GM12878 (cell line): ENCODE measurements at regions not wholly inside any gene's neighbourhood (a gene's known extent, or its start where the extent isn't known, plus 50 kb on each side); places are given as distances from the start of the nearest gene placed in this dataset.

Experiments used
- ATAC-seq: fragments of 200-7000 bp; cut with Tn5 transposase; 3 replicates; pipeline ENCODE4 v1.9.1; 2020; ENCODE audit warnings: mild to moderate bottlenecking, moderate library complexity
- BruUV-seq: library from RNA; stranded (reverse); fragments of 400-500 nt; replicated peaks from 2 replicates; lab custom pipeline; 2021; lab: Mats Ljungman, UMichigan
- CTCF ChIA-PET: fragments of 300-600 bp; sonication (Branson Sonifier 250); formaldehyde crosslinking; extraction: SDS; loops from one replicate; lab custom pipeline; 2021; ENCODE audit warnings: inconsistent platforms; lab: Yijun Ruan, JAX
- POLR2A ChIA-PET: fragments of 350-600 bp; formaldehyde crosslinking; extraction: SDS; loops from one replicate; lab custom pipeline; 2021; ENCODE audit warnings: inconsistent platforms; lab: Charles Lee
- RAD21 ChIA-PET: fragments of 300-600 bp; sonication (Branson Sonifier 250); formaldehyde crosslinking; loops from one replicate; lab custom pipeline; 2023; ENCODE audit warnings: antibody characterized with exemption; ENCODE audit not compliant: unreplicated experiment; lab: Charles Lee
- SMC1A ChIA-PET: fragments of 300-600 bp; sonication (Branson Sonifier 250); formaldehyde crosslinking; loops from one replicate; lab custom pipeline; 2023; ENCODE audit not compliant: unreplicated experiment, uncharacterized antibody; lab: Charles Lee
- DNase-seq: peaks from one replicate; pipeline ENCODE4 v3.0.0-alpha.2; 2011; ENCODE audit warnings: low read depth, low spot score
- FAIRE-seq: peaks from 3 replicates; lab custom pipeline; 2011; peaks lifted over from hg19 to GRCh38; lab: Jason Lieb, UNC
- H2AFZ ChIP-seq: 2 replicates; pipeline ENCODE4 v1.6.0; 2011; ENCODE audit warnings: low read depth, low read length, control low read depth; ENCODE audit not compliant: control insufficient read depth
- H3K27ac ChIP-seq: 2 replicates; pipeline ENCODE4 v1.5.1; 2011; ENCODE audit warnings: control low read depth; ENCODE audit not compliant: control insufficient read depth, insufficient read depth
- H3K27me3 ChIP-seq, 2 experiments: replicated peaks in 1 of 2; 2 replicates each; pipeline versions ENCODE4 v1.6.0 to v1.6.1; 2011; ENCODE audit warnings: low read length in 1 of 2; ENCODE audit not compliant: control insufficient read depth in 2 of 2, insufficient read depth in 2 of 2
- H3K36me3 ChIP-seq, 2 experiments: 2 replicates each; pipeline ENCODE4 v1.5.1; 2011; ENCODE audit warnings: low read length in 1 of 2; ENCODE audit not compliant: control insufficient read depth in 2 of 2, insufficient read depth in 2 of 2
- H3K4me1 ChIP-seq: 2 replicates; pipeline ENCODE4 v1.6.1; 2011; ENCODE audit warnings: mild to moderate bottlenecking, low read length, moderate library complexity, mixed read lengths; ENCODE audit not compliant: control insufficient read depth, insufficient read depth
- H3K4me2 ChIP-seq: 2 replicates; pipeline ENCODE4 v1.6.0; 2011; ENCODE audit warnings: control low read depth; ENCODE audit not compliant: control insufficient read depth, insufficient read depth
- H3K4me3 ChIP-seq: fragments of 200-600 bp; sonication (generic); 2 replicates; pipeline ENCODE4 v1.5.1; 2016
- H3K79me2 ChIP-seq: 2 replicates; pipeline ENCODE4 v1.6.0; 2011; ENCODE audit warnings: low read length; ENCODE audit not compliant: control insufficient read depth, insufficient read depth
- H3K9ac ChIP-seq: 2 replicates; pipeline ENCODE4 v1.8.0; 2011; ENCODE audit warnings: low read length, control low read depth, mixed read lengths; ENCODE audit not compliant: control insufficient read depth, insufficient read depth
- H3K9me3 ChIP-seq: replicated peaks from 3 replicates; pipeline ENCODE4 v1.5.1; 2011; ENCODE audit warnings: mild to moderate bottlenecking, low read length; ENCODE audit not compliant: control insufficient read depth, insufficient read depth
- H4K20me1 ChIP-seq: 2 replicates; pipeline ENCODE4 v1.6.0; 2011; ENCODE audit not compliant: control insufficient read depth, insufficient read depth
- CREM ChIP-seq: IDR thresholded peaks from 2 replicates; pipeline ENCODE4 v1.6.1; 2014; ENCODE audit warnings: antibody characterized with exemption, low read depth
- ETV6 ChIP-seq, 2 experiments: fragments of 450-650 bp in 1 of 2; IDR thresholded peaks in 1 of 2; conservative IDR thresholded peaks in 1 of 2; 2 replicates each; pipeline ENCODE4 v1.6.1; 2014; ENCODE audit warnings: antibody characterized with exemption in 1 of 2, borderline replicate concordance in 1 of 2, low read depth in 1 of 2, mild to moderate bottlenecking in 1 of 2, moderate library complexity in 1 of 2
- IKZF1 ChIP-seq: fragments of 450-650 bp; conservative IDR thresholded peaks from 2 replicates; pipeline ENCODE4 v1.6.1; 2017; ENCODE audit warnings: antibody characterized with exemption, mild to moderate bottlenecking
- NBN ChIP-seq: fragments of 450-650 bp; IDR thresholded peaks from 2 replicates; pipeline ENCODE4 v1.6.1; 2016
- PRDM15 ChIP-seq: fragments of 450-650 bp; formaldehyde crosslinking; IDR thresholded peaks from 2 replicates; pipeline ENCODE4 v1.4.0; 2020; ENCODE audit warnings: mild to moderate bottlenecking, moderate library complexity
- RELA ChIP-seq: fragments of 450-650 bp; IDR thresholded peaks from 2 replicates; pipeline ENCODE4 v1.8.0; 2014; ENCODE audit warnings: borderline replicate concordance; ENCODE audit not compliant: partially characterized antibody
- SIN3A ChIP-seq: IDR thresholded peaks from 2 replicates; pipeline ENCODE4 v1.6.1; 2012; ENCODE audit warnings: low read depth, low read length, improper control_type of control experiment
- SREBF1 ChIP-seq: IDR thresholded peaks from 2 replicates; pipeline ENCODE4 v1.6.1; 2012; ENCODE audit warnings: mild to moderate bottlenecking, low read length
- SREBF2 ChIP-seq: IDR thresholded peaks from 2 replicates; pipeline ENCODE4 v1.6.1; 2012; ENCODE audit warnings: mild to moderate bottlenecking, low read length
- SUZ12 ChIP-seq: fragments of 200-600 bp; sonication (generic); IDR thresholded peaks from one replicate; pipeline ENCODE4 v1.6.1; 2018; ENCODE audit warnings: antibody characterized with exemption, mild to moderate bottlenecking; ENCODE audit not compliant: unreplicated experiment
- TAF1 ChIP-seq: IDR thresholded peaks from 2 replicates; pipeline ENCODE4 v1.6.1; 2011; ENCODE audit warnings: mild to moderate bottlenecking, low read depth, low read length, borderline replicate concordance
- TCF3 ChIP-seq: IDR thresholded peaks from 2 replicates; pipeline ENCODE4 v1.6.1; 2012; ENCODE audit warnings: low read depth, mild to moderate bottlenecking, low read length, borderline replicate concordance; ENCODE audit not compliant: insufficient read depth
- ZBED1 ChIP-seq: IDR thresholded peaks from 2 replicates; pipeline ENCODE4 v1.6.1; 2016; ENCODE audit warnings: borderline replicate concordance
- ZSCAN29 ChIP-seq: fragments of 450-650 bp; IDR thresholded peaks from 2 replicates; pipeline ENCODE4 v1.6.1; 2017; ENCODE audit warnings: mild to moderate bottlenecking, moderate library complexity
- WGBS: methylation state at CpG from one replicate; pipeline ENCODE4 v1.1.6; 2016; ENCODE audit warnings: low lambda C conversion rate; ENCODE audit not compliant: insufficient replicate concordance, insufficient coverage; ENCODE audit errors: missing lambda C conversion rate; 5-methylcytosine and 5-hydroxymethylcytosine counted together
- in situ Hi-C: fragments of 300-500 bp; cut with MboI; formaldehyde crosslinking; loops from 9 replicates; pipeline ENCODE4 v1.14.3; 2018; ENCODE audit warnings: mixed read lengths
- intact Hi-C: fragments of 100-400 bp; cut with micrococcal nuclease; formaldehyde crosslinking; loops from one replicate; pipeline ENCODE4 v1.14.2; 2022; ENCODE audit not compliant: unreplicated experiment
- TF ChIP-seq, protein P1 (sequence below): IDR thresholded peaks from 2 replicates; pipeline ENCODE4 v1.6.1; 2012; ENCODE audit warnings: low read depth, low read length, improper control_type of control experiment

DNA sequence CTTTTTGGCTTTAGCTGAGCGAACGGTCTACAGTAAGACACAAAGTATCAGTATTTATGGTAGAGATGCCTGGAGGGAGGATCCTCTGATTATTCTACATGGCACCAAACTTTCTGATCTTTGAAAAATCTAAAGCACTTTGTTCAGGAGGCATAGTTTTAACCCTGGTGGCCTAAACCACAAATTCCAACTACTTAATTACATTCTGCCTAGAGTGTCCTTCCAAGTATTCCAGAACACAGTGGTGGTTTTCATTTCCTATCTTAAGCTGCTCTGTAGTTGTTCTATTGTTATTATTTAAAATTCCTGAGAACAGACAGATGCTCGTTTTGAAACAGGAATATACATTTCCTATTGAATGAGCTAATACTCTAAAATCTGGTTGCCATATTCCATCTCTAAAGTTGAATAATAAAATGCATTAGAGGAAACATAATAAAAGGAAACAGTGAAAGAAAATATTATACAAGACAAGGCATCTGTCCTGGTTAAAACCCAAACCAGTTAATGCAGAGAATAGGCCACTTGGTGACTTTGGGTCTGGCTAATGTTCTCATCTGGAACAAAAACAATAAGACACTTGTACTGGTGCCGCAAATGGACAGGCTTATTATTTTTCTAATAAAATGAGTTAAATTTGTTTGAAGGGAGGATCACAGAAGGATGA lies 657.4 kb downstream of the SPRY1 start:
- intact Hi-C loops = no loop called here
- Histone ChIP-seq H3K79me2 (no peaks in the 10 kb centered on the region), H3K27ac (no peak overlapping the region), H3K27me3 (no peaks in the 10 kb centered on the region), H4K20me1 (no peaks in the 10 kb centered on the region), H3K36me3 (no peaks in the 10 kb centered on the region), H3K4me1 (no peaks in the 10 kb centered on the region), H3K9ac (no peak overlapping the region), H3K9me3 (no peaks in the 10 kb centered on the region), H3K4me2 (no peak overlapping the region), H2AFZ (no peak overlapping the region), H3K4me3 (no peak overlapping the region)
- ChIA-PET SMC1A (no interaction called here), RAD21 (no interaction called here), POLR2A (interaction anchor here (0.6 kb wide), 1 partner anchor 37 kb away, joined by 3 read pairs; no protein-coding TSS in a partner anchor), CTCF (no interaction called here)
- no peak for TF ChIP-seq ZBED1
- no peak for TF ChIP-seq SREBF1
- TF ChIP-seq SUZ12 = no peak
- no peak for TF ChIP-seq SREBF2
- no peak for TF ChIP-seq PRDM15
- no peak for TF ChIP-seq TAF1
- TF ChIP-seq, protein P1, sequence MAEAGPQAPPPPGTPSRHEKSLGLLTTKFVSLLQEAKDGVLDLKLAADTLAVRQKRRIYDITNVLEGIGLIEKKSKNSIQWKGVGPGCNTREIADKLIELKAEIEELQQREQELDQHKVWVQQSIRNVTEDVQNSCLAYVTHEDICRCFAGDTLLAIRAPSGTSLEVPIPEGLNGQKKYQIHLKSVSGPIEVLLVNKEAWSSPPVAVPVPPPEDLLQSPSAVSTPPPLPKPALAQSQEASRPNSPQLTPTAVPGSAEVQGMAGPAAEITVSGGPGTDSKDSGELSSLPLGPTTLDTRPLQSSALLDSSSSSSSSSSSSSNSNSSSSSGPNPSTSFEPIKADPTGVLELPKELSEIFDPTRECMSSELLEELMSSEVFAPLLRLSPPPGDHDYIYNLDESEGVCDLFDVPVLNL = no peak
- TF ChIP-seq ETV6 (conservative IDR thresholded peaks at IDR 0.05 in 1 of 2, IDR thresholded peaks at IDR 0.05 in 1 of 2; ENCODE audit: borderline replicate concordance in 1 of 2, low read depth in 1 of 2) = no peak
- no peak for TF ChIP-seq ZSCAN29
- no peak for TF ChIP-seq NBN
- no peak for TF ChIP-seq TCF3
- no peak for TF ChIP-seq IKZF1
- no peak for TF ChIP-seq CREM
- no peak for TF ChIP-seq SIN3A
- no peak for TF ChIP-seq RELA
- FAIRE-seq = no peak
- DNase-seq = no peak
- WGBS = 44% methylated on average over 4 of the region's 4 CpGs
- in situ Hi-C loops = no loop called here
- BruUV-seq = no TSS peak
- ATAC-seq = no peak
